ENCODE measurements at regions not wholly inside any gene's neighbourhood (a gene's known extent, or its start where the extent isn't known, plus 50 kb on each side); places are given as distances from the start of the nearest gene placed in this dataset.

GRCh38 chr1:59135761-59136255 is 161.1 kb upstream of the FGGY start:
- intact Hi-C loops (cut with micrococcal nuclease) = no loop called here

- intact Hi-C loops (cut with micrococcal nuclease) = no loop called here
Measured at GRCh38 chr1:59136541-59137275, 160.2 kb upstream of the FGGY start.

DNA sequence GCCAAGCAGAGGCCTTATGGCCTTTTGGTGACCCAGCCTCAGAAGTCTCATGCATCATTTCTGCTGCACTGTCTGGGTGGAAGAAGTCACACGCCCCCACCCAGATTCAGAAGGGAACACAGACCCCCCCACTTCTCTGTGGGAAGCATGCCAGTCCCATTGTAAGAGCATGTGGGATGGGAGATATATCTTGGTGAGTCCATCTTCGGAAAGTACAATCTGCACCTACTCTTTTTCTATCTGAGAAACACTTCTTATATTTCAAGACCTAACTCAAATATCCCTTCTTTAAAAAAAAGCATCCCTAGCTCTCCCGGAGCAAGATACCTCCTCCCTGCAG is 159.6 kb upstream of the FGGY start:
- intact Hi-C loops (cut with micrococcal nuclease) = no loop called here

DNA sequence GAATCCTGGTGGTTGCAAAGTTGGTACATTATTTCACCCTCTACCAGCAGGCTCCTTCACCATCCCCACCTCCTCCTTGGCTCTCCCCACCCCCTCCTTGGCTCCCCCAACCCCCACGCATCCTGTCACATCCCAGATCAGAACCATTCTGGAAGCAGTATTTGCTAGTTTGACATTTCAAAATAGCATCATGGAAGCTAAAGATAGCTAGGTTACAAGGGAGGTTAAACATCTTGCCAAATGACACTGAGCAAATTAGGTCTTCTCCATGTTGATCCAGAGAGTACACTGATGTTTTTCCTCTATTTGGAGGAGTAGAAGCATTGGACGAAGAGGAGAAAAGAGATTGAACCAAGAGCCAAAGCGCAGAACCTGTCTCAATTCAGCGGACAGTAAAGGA is 158.9 kb upstream of the FGGY start:
- intact Hi-C loops (cut with micrococcal nuclease) = no loop called here

DNA sequence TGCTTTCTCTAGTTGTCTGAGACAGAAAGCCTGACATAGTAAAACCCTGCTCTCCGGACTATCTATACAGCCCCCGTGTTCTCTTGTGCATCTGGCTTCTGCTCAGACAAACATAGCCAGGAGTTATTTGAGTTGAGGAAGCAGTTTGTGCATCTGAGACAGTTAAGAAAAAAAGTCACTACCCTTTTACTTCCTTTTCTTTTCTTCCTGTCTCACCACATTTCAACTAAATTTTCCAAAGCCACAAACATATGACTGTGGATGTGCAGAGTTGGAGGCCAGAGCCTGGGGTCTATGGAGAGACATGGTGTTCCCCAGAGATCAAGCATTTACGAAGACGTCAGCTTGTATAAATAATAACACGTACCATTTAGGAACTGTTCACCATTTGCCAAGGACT is 158.5 kb upstream of the FGGY start:
- intact Hi-C loops (cut with micrococcal nuclease) = no loop called here

GRCh38 chr1:59139396-59139795 is 157.5 kb upstream of the FGGY start:
- intact Hi-C loops (cut with micrococcal nuclease) = no loop called here

GRCh38 chr1:59141267-59141863 is 155.5 kb upstream of the FGGY start:
- intact Hi-C loops (cut with micrococcal nuclease) = loop anchor here (10.0 kb wide), 1 partner anchor 197 kb away; no protein-coding TSS in a partner anchor

DNA sequence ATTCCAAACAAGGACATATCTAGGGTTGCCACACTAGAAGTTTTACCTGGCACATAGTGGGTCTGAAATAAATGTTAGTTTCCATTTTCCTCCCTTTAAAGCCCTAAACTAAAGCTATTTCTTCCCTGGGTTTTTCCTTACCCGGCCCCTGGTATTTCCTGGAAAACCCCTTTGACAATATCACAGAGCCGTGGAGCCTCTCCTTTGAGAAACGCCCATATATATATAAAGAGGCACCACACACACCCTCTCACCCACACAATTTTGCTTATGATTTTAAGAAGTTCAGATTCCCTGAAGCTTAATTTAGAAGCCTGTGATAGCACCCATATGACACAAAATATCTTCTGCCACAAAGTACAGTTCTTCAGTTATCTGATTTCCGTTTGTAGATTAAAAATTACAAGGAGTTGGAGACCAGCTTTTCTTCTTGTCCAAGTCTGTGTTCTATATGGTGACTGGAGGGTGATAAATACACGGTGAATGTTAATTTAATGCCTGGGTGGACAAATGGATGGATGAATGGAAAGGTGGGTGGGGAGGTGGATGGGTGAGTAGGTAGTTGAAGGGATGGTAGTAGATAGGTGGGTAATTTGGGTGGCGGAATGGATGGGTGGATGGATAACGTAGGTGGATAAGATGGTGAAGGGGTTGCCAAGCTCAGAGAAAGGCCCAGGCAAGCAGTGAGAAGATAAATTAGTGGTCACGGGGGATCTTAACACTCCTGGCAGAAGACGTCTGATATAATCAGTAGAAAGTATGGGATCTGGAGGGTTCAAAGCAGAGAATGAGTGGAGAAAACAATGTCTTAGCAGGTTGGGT is 154.4 kb upstream of the FGGY start:
- intact Hi-C loops (cut with micrococcal nuclease) = loop anchor here (1.0 to 10.0 kb wide), 4 partner anchors 96 to 198 kb away; partner anchors contain the start of gene FGGY

DNA sequence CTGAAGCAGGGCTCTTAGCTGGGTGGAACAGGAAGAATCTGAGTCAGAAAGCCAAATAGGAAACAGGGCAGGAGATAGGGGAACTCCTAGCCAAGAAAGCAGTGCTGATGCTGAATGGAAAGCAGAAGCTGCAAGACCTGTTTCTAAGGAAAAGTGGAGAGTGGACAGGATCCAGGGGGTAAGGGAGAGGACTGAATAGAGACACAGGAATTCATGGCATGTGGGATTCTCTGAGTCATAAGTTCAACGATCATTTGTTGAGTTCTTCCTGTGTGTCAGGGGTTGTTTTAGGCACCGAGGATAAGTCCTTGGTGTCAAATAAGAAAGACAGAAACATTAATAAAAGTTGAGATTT is 153.8 kb upstream of the FGGY start:
- intact Hi-C loops (cut with micrococcal nuclease) = loop anchor here (1.0 to 10.0 kb wide), 4 partner anchors 97 to 198 kb away; partner anchors contain the start of gene FGGY

DNA sequence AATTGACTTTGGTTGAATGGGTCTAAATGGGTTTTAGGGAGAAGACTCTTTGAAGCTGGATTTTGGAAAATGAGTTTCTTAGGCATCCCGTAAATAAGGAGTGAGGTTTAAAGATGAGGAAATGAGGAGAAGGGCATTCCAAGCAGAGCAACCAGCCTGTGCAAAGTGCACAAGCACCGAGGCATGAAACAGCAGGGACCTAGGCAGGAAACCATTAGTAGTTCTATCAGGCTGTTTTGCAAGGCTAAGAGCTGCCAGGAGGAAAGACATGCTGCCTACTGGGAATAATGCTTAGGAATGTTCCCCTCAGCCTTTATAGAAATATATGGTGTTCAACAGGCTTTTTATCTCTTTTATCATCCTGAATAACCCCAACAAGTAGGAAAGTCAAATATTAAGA is 153.1 kb upstream of the FGGY start:
- intact Hi-C loops (cut with micrococcal nuclease) = loop anchor here (1.0 to 10.0 kb wide), 4 partner anchors 98 to 199 kb away; partner anchors contain the start of gene FGGY

- intact Hi-C loops (cut with micrococcal nuclease) = loop anchor here (5.0 to 10.0 kb wide), 3 partner anchors 187 to 598 kb away; partner anchors contain the start of gene OMA1
Measured at GRCh38 chr1:59144959-59145358, 151.9 kb upstream of the FGGY start.

DNA sequence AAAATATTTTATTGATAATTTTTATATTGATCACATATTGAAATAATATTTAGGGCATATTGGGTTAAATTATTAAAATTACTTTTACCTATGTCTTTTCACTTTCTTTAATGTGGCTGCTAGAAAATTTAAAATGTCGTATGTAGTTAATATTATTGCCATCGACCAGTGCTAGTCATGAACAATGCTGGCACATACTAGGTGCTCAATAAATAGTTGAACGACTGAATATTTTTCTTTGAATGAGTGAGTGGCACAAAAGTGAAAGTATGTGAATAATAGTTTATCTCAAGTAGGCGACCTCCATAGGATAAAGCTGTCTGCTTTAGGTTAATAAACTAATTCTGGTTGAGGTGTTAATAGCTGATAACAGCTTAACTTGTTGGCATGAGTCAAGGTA is 150.8 kb upstream of the FGGY start:
- intact Hi-C loops (cut with micrococcal nuclease) = loop anchor here (1.0 to 10.0 kb wide), 6 partner anchors 186 to 599 kb away; partner anchors contain the start of gene OMA1

GRCh38 chr1:59146651-59147358 is 150.1 kb upstream of the FGGY start:
- intact Hi-C loops (cut with micrococcal nuclease) = loop anchor here (1.0 to 10.0 kb wide), 6 partner anchors 185 to 600 kb away; partner anchors contain the start of gene OMA1

DNA sequence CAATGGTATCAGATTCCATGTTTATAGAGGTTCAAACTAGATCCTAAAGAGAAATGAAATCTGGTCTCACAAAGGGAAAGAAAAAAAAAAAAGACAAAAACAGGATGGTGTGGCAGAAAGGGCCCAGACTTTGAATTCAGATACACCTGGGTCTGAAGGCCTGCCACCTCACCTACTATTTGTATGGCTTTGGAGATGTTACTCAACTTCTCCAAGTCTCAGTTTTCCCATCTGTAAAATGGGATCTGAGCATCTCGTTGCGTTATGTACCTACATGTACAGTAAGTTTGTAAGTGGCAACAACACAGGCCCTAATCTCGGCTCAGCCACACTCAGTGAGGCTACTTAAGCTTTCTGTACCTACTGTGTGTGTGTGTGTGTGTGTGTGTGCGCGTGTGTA is 147.5 kb upstream of the FGGY start:
- intact Hi-C loops (cut with micrococcal nuclease) = loop anchor here (5.0 to 10.0 kb wide), 3 partner anchors 183 to 602 kb away; partner anchors contain the start of gene OMA1

DNA sequence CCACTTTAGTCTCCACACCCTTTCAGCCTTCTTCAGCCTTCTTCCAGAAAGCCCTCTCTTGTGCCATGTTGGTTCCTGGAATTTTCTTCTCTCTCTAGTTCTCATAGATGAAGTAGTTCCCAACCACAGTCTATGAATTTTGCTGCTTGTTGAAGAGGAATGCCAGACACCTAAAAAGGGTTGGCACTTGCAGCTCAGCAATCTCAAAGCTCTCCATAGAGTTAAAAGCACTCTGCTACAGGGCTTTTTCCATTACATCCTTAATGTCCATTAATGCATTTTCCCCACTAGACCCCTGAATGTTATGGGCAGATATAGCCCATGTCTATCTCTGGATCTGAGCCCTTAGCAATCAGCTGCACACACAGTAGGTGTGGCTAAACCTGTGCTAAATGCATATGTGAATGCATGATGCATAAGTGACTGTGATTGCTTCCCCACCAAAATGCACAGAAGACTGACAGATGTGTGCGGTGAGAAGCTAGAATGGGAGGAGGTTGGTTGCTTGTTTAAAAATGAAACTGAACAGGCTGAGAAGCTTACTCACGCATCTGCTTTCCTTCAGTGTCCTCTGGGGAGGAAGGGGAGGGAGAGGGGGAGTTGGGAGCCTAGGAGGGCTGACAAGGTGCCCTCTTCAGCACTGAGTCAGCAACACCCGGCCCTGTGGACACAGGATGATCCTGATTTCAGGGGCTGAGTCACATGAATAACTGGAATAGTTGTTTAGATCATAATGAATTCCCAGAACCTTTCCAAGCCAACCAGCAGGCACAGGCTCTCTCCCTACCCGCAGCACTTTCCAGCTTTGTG is 146.1 kb upstream of the FGGY start:
- intact Hi-C loops (cut with micrococcal nuclease) = loop anchor here (1.0 to 2.0 kb wide), 2 partner anchors 146 to 410 kb away; partner anchors contain the start of gene FGGY

- intact Hi-C loops (cut with micrococcal nuclease) = loop anchor here (2.0 kb wide), 1 partner anchor 145 kb away; the partner anchor contains the start of gene FGGY
Measured at GRCh38 chr1:59151387-59151761, 145.5 kb upstream of the FGGY start.

DNA sequence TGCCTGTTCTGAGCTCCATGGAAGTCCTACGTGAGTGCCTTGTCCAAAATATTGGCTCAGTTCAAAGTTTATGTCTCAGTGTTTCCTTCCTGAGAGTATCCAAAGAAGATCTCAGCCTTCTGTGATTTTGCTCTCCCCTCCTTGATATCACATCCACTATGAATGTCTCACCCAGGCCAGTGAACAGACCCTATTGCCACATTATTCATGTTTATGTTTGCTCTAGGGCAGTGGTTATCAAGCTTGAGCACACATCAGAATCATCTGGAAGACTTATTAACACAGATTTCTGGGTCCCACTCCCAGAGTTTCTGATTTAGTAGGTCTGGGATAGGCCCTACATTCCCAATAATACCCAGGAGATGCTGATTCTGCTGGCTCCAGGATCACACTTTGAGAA is 145.0 kb upstream of the FGGY start:
- intact Hi-C loops (cut with micrococcal nuclease) = loop anchor here (2.0 kb wide), 1 partner anchor 145 kb away; the partner anchor contains the start of gene FGGY

- intact Hi-C loops (cut with micrococcal nuclease) = no loop called here
Measured at GRCh38 chr1:59152511-59152910, 144.4 kb upstream of the FGGY start.

DNA sequence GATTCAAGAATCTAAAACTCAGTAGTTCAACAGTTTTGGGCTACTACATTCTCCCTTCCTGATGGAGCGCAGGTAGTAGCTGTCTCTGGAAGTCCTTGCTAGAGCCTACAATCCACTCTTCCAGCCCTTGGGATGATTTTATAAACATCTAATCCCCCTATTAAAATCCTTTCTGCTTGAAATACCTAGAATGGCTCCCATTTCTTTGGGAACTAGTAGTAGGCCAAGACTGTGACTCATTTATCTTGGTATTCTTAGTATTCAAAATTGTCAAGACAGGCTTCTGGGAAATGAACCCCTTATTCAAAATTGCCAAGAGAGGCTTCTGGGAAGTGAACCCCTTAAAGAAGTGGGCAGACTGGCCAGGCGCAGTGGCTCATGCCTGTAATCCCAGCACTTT is 142.5 kb upstream of the FGGY start:
- intact Hi-C loops (cut with micrococcal nuclease) = no loop called here

GRCh38 chr1:59155351-59155750 is 141.5 kb upstream of the FGGY start:
- intact Hi-C loops (cut with micrococcal nuclease) = no loop called here

Data from T-helper 1 cell treated with Interleukin-12 subunit alpha and Interleukin-12 subunit beta and Interleukin-4 antibody, amounts not matched to agents 30 ng/mL and 1 ng/mL, for 36 hours (primary cell).